GM21786 (cell line): ENCODE measurements at regions not wholly inside any gene's neighbourhood (a gene's known extent, or its start where the extent isn't known, plus 50 kb on each side); places are given as distances from the start of the nearest gene placed in this dataset.
"Not testable (repeated sequence)": the region's sequence is repeated elsewhere in the genome, so short reads cannot be mapped to it uniquely, and the experiment has no call there.

Experiments used
- ATAC-seq: cut with Tn5 transposase; IDR thresholded peaks from one replicate; pipeline ENCODE4 v1.9.1; 2021; ENCODE audit not compliant: unreplicated experiment

DNA sequence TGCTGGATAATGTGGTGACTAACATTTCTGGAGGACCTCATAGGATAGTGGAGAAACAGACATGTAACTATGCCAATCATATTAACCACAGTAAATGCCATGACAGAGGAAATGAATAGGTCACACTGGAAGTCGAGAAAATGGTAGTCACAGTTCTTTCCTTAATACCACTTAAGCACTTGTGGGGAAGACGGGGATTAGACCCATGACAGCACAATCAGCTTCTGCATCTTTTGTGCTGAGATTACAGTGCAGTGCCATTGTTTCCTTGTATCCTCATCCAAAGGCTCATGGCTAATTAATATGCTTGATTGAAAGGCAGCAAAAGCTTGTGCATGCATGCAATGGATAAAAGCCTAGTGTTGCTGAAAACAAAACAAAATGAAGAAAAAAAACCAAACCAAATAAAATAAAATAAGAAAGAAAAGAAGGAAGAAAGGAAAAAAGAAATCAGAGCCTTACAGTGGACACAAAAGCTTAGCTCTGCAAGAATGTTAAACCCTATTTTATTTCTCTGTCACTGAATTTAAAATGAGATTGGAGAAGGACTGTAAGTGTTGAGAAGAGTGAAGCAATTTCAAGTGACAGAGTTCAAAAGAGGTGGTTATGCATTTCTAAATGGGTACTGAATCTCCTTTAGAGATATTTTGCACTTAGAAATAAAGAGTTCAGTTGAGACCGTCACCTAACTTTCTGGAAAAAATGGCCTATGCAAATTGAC is 1011.9 kb downstream of the CDH8 start:
- no peak for ATAC-seq

DNA sequence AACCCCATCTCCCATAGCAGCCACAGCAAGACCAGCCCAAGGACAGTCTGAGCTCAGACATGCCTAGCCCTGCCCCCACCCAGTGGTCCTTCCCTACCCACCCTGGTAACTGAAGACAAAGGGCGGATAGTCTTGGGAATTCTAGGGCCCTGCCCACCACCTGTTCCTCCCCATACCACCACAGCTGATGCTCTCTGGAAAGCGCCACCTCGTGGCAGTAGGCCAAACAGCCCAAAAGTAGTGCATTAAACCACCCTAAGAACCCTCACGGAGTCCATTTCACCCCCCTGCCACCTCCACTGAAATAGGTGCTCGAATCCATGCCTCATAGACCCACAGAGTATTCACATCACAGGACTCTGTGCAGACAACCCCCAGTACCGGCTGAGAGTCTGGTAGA is 1021.4 kb downstream of the CDH8 start:
- no peak for ATAC-seq

DNA sequence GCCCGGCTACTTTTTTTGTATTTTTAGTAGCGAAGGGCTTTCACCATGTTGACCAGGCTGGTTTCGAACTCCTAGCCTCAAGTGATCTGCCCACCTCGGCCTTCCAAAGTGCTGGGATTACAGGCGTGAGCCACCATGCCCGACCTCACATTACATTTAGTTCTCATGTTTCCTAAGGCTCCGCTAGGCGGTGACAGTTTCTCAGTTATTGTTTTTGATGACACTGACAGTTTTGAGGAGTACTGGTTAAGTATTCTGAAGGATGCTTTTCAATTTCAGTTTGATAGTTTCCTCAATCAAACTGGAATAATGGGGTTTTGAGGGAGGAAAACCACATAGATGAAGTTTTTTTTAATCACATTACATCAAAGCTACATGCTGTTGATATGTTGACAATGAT is 1028.5 kb downstream of the CDH8 start:
- no peak for ATAC-seq

DNA sequence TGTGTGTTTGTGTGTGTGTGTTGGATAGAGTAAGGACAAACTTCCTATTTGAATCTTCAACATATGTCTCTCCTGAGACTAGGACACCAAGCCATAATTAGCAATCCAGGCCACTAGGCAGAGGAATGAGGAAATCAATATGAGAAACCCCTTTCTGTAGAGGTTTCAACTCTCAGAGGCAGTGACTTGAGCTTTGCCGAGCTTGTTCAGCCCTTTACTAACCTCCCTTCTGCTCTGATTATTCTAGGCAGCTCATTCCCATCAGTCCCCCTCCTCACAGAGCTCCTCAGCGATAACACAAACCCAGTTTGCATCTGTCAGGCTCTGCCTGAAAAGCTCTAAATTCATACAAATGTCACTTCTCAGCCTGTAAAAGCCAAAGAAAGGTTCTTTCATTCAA is 1030.3 kb downstream of the CDH8 start:
- no peak for ATAC-seq

DNA sequence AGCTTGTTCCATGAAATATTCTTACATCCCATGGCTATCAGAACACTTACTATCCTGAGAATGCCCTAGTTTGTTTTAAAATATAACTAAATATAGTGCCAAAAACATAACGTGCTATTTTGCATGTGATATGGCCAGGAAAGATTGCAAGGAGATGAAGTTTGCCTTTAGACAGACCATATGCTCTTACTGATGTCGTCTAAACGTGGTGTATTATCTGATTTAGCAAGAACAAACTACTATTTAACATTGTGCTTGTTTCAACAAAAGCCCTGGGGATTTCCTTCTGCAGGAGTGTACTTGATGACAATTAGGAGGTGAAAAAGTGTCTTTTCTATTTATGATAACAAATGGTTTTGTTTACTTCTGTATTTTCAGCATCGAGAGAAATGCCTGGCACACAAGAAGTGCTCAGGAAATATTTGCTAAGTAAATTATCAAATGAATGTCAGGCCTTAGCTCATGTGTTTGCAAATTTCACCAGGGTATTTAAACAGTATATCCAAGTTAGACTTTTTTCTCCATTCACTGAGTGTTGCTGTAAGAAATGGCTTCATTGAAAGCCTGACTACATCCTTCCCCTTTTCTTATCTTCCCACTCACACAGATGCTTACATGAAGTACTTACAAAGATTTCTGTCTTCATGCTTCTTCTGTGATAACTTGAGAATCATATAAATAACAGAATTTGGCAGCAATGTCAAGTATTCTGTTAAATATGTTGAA is 1033.6 kb downstream of the CDH8 start:
- ATAC-seq: no peak

DNA sequence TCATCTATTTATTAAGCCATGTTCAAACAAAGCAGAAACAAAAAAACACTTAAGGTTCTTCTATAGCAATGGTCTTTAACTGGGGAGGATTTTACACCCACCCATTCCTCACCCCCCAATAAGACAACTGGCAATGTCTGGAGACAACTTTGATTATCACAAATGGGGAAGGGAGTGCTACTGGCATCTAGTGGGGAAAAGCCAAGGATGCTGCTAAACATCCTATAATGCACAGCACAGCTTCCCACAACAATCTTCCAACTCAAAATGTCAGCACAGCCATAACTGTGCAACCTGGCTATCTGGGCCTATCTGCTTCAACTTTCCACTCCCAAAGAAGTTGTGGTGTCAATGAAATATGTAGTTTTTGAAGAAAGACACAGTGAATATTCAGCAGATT is 1044.4 kb downstream of the CDH8 start:
- no peak for ATAC-seq

DNA sequence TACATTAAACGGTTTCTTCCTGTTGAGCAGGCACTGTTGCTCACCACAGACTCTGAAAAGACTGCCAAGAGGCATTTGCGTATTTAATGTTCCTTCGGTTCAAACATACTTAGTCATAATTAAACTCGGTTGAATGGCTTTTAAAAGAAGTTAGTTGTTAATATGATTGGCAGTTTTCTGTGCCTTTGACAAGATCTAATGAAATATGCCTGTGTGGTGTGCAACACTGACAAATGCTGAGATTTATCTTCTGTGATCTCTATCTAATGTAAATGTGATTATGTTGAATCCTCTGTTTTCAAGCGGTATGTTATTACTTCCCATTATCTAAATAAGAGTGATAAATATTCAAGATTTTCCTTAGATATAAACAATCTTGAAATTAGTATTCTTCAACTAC is 1046.6 kb downstream of the CDH8 start:
- no peak for ATAC-seq

DNA sequence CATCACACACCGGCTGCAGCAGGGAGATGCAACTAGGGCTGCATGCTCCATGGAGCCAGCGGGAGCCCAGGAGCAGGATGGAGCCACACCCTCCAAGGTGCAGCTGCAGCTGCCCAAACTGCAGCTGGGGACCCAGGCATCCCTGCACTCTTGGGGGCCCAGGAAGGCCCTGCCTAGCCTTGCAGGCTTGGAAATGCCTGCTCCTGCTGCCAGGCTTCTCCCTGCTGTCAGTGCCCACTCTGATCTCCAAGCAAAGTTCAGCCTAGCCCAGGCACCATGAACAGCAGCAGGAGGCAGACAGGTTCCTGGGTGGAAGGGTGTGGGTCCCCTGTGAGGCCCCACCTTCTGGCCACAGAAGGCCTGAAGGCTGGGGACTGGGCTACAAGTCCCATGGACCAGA is 1057.1 kb downstream of the CDH8 start:
- ATAC-seq: no peak

DNA sequence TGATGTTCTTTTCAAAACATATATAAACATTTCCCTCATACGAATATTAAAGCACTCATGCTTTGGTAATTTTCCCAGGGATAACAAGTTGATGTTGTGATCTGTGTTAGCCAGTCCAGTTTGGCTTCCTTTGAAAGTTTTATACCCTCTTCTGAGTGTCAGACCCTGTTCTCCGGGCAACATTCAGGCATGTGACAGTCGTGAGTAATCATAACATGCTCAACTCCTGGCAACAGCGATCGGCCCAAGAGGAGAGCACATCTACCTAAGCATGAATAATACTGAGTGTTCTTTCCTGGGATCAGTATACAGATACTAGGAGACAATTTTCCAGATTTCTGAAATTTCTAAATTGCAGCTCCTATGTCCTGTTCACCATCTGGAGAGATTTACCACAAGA is 1086.4 kb downstream of the CDH8 start:
- ATAC-seq: no peak

DNA sequence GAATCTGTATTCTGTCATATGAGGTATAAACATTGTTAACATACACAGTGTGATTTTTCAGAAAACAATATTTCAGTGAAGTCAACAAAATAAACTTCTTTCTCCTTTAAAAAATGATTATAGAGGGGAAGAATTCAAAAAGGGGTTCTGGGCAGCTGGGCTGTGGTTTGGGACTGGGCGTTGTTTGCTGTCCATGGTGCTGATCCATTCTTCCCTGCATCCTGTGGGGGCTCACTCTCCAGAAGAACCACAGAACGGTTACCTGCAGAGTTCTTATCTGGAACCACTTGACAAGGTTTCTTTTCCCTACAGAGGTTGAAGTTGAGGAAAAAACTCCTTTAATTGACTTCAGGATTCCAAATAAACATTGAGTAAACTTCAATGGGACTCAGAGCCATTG is 1091.0 kb downstream of the CDH8 start:
- ATAC-seq: no peak

DNA sequence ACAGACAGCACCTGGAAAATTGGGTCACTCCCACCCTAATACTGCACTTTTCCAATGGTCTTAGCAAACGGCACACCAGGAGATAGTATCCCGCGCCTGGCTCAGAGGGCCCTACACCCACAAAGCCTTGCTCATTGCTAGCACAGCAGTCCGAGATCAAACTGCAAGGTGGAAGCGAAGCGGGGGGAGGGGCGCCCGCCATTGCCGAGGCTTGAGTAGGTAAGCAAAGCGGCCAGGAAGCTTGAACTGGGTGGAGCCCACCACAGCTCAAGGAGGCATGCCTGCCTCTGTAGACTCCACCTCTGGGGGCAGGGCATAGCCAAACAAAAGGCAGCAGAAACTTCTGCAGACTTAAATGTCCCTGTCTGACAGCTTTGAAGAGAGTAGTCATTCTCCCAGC is 1100.0 kb downstream of the CDH8 start:
- ATAC-seq: not testable (repeated sequence)

DNA sequence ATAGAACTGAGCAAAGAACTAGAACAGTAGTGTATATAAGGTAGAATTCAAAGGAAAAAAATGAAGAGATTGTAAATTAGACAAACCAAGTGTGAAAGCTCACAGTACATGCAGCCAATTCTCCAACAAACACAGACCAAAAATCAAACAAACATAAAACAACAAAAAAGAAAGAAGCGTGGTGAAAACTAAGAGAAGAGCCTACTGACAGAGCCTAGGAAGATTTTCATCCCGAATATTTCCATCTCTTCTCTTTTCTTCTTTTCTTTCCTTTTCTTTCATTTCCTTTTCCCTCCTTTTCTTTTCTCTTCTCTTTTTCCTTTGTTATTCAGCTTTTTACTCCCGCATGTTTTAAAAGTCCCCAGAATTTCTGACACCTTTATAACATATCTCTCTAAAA is 1103.6 kb downstream of the CDH8 start:
- no peak for ATAC-seq

DNA sequence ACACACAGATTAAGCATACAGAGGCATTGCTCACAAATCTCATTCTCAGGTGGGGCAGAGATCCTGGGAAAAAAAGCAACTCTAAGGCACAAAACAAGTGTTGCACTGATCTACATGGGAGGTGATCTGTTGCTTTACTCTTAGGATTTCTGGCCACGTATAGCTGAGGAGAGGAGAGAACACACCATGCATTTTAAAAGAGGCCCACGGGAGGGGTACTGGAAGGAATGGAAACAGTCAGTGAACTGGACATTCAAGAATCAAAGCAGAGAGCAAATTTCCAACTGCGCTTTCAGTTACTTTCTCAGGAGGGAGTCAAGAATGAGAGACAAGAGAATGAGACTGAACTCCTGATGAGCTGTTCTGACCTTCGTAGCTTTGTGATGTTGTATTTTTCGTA is 1105.9 kb downstream of the CDH8 start:
- no peak for ATAC-seq

DNA sequence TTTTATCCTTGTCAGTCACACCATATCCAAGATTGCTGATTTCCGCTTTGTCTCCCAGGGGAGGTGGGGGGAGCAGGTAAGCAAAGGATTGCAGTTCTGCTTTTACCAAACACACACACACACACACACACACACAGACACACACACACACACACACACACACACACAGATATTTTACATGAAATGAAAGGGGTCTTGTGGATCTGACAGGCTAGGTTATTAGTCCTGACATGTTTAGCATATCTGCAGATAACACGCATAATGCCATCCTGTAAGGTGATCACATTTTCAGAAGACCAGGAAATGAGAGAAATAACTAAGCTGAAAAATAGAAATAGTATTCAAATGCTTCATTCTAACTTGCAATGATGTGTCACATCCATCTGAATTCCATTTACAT is 1113.3 kb downstream of the CDH8 start:
- no peak for ATAC-seq

DNA sequence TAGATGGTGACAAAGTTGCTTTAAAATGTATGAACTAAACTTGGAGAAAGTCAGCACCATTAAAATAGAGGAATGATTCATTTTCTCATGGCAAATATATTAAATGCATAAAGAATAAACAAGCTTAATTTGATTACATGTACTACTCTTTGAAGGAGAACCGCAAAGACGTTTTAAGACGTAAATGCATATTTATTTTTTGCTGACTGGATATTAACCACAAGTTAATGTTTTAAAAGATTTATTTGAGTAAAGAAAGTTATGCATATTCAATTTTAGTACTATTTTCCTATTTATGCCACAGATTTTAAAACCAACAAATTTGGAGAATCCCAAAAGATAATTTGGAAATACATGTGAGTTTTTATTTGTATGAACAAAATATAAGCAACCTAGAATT is 1121.9 kb downstream of the CDH8 start:
- ATAC-seq: no peak

DNA sequence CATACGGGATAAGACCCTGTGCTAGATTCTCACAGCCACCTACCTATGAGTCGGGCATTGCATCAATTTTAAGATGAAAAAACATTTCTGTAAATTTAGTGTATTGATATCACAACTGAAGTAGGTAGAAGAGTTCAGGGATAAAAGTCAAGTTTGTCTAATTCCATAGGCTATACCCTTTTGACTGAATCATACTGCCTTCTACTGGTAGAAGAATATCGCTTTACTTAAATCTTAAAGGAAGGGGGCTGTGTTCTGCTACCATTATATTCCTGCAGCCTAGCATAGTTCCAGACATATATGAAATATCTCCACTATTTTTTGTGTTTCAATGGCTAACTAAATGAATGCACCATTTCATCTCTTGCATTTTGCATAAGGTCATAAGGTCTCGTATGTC is 1128.6 kb downstream of the CDH8 start:
- ATAC-seq: no peak

DNA sequence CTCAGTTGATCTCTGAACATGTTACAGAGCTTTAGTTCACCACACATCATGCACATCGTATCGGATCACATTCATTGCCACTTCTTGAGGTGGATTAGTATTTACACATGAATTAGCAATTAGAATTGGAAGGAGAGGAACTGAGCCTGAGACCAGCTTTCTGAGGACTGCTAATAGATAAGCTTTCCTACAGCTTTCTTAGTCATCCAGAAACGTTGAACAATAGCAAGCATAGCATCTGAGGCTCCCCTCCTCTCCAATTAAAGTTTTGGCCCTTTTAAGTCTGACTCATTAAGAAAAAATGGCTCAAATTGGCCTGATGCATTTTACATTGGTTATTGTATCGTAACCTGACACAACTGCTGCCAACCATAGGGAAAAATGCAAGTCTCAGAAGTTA is 1130.4 kb downstream of the CDH8 start:
- no peak for ATAC-seq

DNA sequence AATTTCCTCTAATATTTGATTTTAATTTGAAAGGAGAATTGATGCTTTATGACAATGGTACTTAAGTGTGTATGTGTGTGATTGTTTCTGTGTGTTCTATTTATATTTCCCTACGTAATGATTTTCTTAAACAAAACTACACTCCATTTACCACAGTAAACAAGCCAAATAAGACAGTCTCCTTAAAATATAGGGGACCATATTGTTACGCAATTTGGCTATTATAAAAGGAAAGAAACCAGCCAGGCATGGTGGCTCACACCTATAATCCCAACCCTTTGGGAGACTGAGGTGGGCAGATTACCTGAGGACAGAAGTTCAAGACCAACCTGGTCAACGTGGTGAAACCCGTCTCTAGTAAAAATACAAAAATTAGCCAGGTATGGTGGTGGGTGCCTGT is 1134.1 kb downstream of the CDH8 start:
- no peak for ATAC-seq

DNA sequence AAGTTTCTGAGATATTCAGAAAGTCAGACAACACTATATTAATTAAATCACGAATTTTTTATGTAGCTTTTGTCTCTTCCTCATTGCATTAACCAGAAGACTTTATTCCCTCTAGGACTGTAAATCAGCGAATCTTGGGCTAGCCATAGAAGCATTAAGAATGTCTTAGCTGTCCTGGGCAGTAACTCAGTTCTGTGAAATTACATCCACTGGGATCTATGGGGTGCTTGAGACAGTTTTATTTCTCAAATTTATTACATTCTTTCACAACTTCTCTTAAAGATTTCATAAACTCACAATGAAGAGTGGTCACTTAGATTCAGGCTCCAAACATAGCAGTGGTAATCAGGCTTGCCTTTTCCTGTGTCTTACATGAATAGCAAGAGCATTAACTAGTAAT is 1153.4 kb downstream of the CDH8 start:
- ATAC-seq: no peak

DNA sequence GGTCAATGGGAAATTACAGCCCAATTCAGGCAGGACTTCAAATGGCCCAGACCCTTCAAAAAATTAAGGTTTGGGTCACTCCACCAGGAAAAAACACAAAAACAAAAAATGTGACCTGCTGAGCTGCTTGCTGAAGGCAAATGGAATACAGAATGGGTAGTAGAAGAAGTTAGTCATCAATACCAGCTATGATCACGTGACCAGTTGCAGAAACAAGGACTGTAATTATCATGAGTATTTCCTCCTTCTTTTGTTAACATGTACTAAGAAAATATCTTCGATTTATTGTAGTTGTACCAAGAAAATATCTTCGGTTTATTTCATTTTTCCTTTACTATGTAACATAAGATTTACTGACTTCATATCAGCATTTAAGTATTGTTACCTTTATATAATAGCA is 1183.6 kb downstream of the CDH8 start:
- ATAC-seq: no peak

DNA sequence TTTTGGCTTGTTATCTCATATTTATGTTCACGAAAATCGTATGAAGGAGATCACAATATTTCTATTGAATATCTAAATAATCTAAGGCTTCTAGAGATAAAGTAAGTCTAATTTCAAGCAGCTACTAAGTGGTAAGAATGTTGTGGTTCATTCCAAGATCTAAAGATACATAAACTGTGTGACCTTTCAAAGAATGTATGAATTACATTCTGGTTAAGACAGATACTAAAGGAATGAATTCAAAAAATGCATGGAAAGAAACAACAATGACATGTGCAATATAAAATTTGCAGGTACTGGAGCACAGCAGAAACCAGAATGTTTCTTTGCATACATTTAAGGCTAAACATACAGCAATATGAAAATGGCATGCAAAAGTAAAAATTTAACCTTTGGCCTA is 1214.6 kb downstream of the CDH8 start:
- no peak for ATAC-seq

DNA sequence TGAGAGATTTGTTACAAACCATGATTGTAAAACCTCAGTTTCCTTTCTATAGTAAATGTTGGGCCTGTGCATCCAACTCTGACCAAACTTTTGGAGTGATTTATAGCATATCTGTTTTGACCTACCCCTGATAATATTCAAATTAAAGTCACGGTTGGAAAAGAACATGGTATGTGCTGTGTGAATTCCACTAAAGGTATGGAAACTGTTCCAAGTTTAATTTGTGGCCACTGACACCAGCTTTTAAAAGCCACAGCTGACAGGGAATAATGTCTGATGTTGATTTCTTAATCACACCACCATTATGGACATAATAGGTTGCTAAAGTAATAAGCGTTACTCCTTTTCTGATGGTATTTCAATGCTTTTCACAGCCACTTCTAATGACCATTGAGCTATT is 1215.9 kb downstream of the CDH8 start:
- no peak for ATAC-seq

DNA sequence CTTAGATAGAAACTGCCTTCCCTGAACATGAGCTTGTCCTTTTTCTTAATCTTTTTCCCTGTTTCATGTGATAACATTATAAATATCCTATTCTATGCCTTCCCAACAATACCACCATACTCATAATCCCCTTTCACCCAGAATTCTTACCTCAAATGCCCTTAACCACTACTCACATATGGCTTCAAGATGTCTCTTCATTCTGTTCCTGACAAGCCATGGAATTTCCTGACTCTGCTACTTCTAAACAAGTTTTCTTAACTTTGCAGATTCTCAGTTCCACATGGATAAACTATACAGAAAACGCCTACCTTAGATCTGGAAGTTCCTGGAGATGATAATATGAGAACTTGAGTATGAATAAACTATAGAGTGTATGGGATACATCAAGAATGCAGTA is 1217.8 kb downstream of the CDH8 start:
- no peak for ATAC-seq
